NCI-H446 treated with DMSO at 0.1 percent for 48 hours (cell line): ENCODE measurements at regions not wholly inside any gene's neighbourhood (a gene's known extent, or its start where the extent isn't known, plus 50 kb on each side); places are given as distances from the start of the nearest gene placed in this dataset.

Experiments
- DNase-seq: peaks from one replicate; lab custom pipeline; 2025; lab: John Stamatoyannopoulos, UW

- no peak for DNase-seq
Measured at GRCh38 chr6:157772820-157773219, 50.2 kb upstream of the SNX9 start.
